ENCODE measurements at regions not wholly inside any gene's neighbourhood (a gene's known extent, or its start where the extent isn't known, plus 50 kb on each side); places are given as distances from the start of the nearest gene placed in this dataset.
A peak's percentile ranks its signal among the peaks of the same experiment; 100 is the strongest.

GRCh38 chr17:13996748-13997147, 72.6 kb upstream of the COX10 start:
- no peak for FAIRE-seq
- Histone ChIP-seq H2BK12ac (ENCODE audit: low read depth, low read length) (no peak overlapping the region), H4K8ac (ENCODE audit: extremely low read depth, insufficient read depth, low read length) (no peak overlapping the region), H3K4me1 (replicated peaks in 1 of 4; ENCODE audit: control insufficient read depth in 3 of 4, insufficient read depth in 4 of 4, low read length in 3 of 4) (peaks cover 0 to 1% (median 0%) of the 10 kb centered on the region in 4 experiments; a peak in 2 of 7 replicates), H2BK15ac (ENCODE audit: low read length) (0 out of 2 replicates have a peak overlapping the region, but pooled peaks have one; percentile 41), H4K5ac (ENCODE audit: insufficient read length, low read depth, low read length) (no peak overlapping the region), H3K27me3 (replicated peaks in 1 of 4; ENCODE audit: control insufficient read depth in 3 of 4, extremely low read depth in 1 of 4, insufficient read depth in 3 of 4, low read length in 3 of 4) (no peaks in the 10 kb centered on the region), H3K27ac (ENCODE audit: low read depth, low read length) (no peak overlapping the region), H3K9me3 (ENCODE audit: insufficient read depth in 2 of 2, low read depth in 1 of 2, low read length in 1 of 2) (0 out of 4 replicates have a peak, but pooled peaks cover 0 to 4% of the 10 kb centered on the region in 2 experiments), H3K79me1 (ENCODE audit: low read depth, low read length) (no peaks in the 10 kb centered on the region), H2BK5ac (ENCODE audit: low read depth, low read length) (no peak overlapping the region), H3K23me2 (ENCODE audit: low read depth, low read length) (0 out of 2 replicates have a peak, but pooled peaks cover 2% of the 10 kb centered on the region), H3K4me2 (ENCODE audit: insufficient read depth in 1 of 2, low read depth in 2 of 2, low read length in 2 of 2) (no peak overlapping the region), H3K14ac (ENCODE audit: insufficient read length) (no peak overlapping the region), H4K20me1 (replicated peaks in 1 of 2; ENCODE audit: control insufficient read depth in 1 of 2, insufficient read depth in 2 of 2, low read length in 2 of 2) (no peaks in the 10 kb centered on the region), H3K4ac (replicated peaks; ENCODE audit: insufficient read length, low read depth, low read length) (no peak overlapping the region), H3K23ac (ENCODE audit: insufficient read length) (no peak overlapping the region), H3K18ac (ENCODE audit: extremely low read depth, low read length) (no peak overlapping the region), H2AFZ (ENCODE audit: low read length) (no peak overlapping the region), H3K36me3 (ENCODE audit: control insufficient read depth in 2 of 4, insufficient read depth in 4 of 4, low read length in 3 of 4) (peaks cover 0 to 2% (median 0%) of the 10 kb centered on the region in 4 experiments; a peak in 1 of 8 replicates), H3K9ac (replicated peaks in 1 of 4; ENCODE audit: extremely low read depth in 1 of 4, low read depth in 3 of 4, low read length in 3 of 4) (no peak overlapping the region), H4K91ac (replicated peaks; ENCODE audit: insufficient read length, low read length) (no peak overlapping the region), H3K79me2 (ENCODE audit: control insufficient read depth in 1 of 2, insufficient read depth in 2 of 2, low read length in 2 of 2) (no peaks in the 10 kb centered on the region), H2BK120ac (replicated peaks; ENCODE audit: low read depth, low read length) (no peak overlapping the region), H3K56ac (replicated peaks; ENCODE audit: insufficient read length, low read depth, low read length) (no peak overlapping the region), H2AK5ac (ENCODE audit: low read depth, low read length) (no peak overlapping the region), H3K4me3 (ENCODE audit: extremely low read depth in 1 of 4, insufficient read depth in 2 of 4, low read depth in 3 of 4, low read length in 4 of 4) (no peak overlapping the region), H2BK20ac (ENCODE audit: low read length) (no peak overlapping the region)
- DNase-seq (ENCODE audit: low read depth in 1 of 2, low spot score in 2 of 2): no peak
- CTCF ChIA-PET (ENCODE audit: partially characterized antibody): interaction anchor here (0.5 to 1.0 kb wide), 3 partner anchors 9 to 107 kb away, joined by 3 read pairs; no protein-coding TSS in a partner anchor
- POLR2A ChIA-PET (ENCODE audit: partially characterized antibody): no interaction called here
- WGBS, 2 experiments (ENCODE audit: extremely low coverage in 1 of 2, insufficient coverage in 1 of 2, insufficient read length in 1 of 2, insufficient replicate concordance in 2 of 2, low coverage in 1 of 2, low lambda C conversion rate in 2 of 2, missing lambda C conversion rate in 1 of 2): 72% methylated on average over 3 of the region's 3 CpGs; no CpG with 5 or more reads in 1 of the 2 experiments
- TF ChIP-seq MAX (IDR thresholded peaks at IDR 0.05) (no peak), HDAC2 (IDR thresholded peaks at IDR 0.05; ENCODE audit: borderline replicate concordance in 1 of 2, low read depth in 2 of 2, low read length in 2 of 2) (no peak), EGR1 (IDR thresholded peaks at IDR 0.05; ENCODE audit: borderline replicate concordance, low read depth, low read length) (no peak), POU5F1 (IDR thresholded peaks at IDR 0.05; ENCODE audit: low read depth, low read length) (no peak), HDAC6 (IDR thresholded peaks at IDR 0.05; ENCODE audit: low read depth, low read length) (no peak), SP1 (IDR thresholded peaks at IDR 0.05; ENCODE audit: low read depth, low read length) (no peak), CTCF (IDR thresholded peaks at IDR 0.05; ENCODE audit: control extremely low read depth in 1 of 3, insufficient read depth in 1 of 3, low read depth in 1 of 3, low read length in 3 of 3) (no peak), RBBP5 (IDR thresholded peaks at IDR 0.05; ENCODE audit: borderline replicate concordance, low read depth, low read length) (no peak), SIRT6 (IDR thresholded peaks at IDR 0.05; ENCODE audit: low read length) (no peak), YY1 (IDR thresholded peaks at IDR 0.05; ENCODE audit: low read depth, low read length) (no peak), TEAD4 (IDR thresholded peaks at IDR 0.05; ENCODE audit: low read depth, low read length) (no peak), SUZ12 (IDR thresholded peaks at IDR 0.05; ENCODE audit: low read length) (no peak)

Measured in H1 (cell line).